Non-pigmented ciliary epithelial cell (primary cell): ENCODE measurements at regions not wholly inside any gene's neighbourhood (a gene's known extent, or its start where the extent isn't known, plus 50 kb on each side); places are given as distances from the start of the nearest gene placed in this dataset.

ENCODE experiments used
- DNase-seq: peaks from one replicate; pipeline ENCODE4 v3.0.0-alpha.2; 2010; ENCODE audit warnings: low read depth

- no peak for DNase-seq
Observed at GRCh38 chr4:149928507-149928906, 112.9 kb upstream of the IQCM start.

DNA sequence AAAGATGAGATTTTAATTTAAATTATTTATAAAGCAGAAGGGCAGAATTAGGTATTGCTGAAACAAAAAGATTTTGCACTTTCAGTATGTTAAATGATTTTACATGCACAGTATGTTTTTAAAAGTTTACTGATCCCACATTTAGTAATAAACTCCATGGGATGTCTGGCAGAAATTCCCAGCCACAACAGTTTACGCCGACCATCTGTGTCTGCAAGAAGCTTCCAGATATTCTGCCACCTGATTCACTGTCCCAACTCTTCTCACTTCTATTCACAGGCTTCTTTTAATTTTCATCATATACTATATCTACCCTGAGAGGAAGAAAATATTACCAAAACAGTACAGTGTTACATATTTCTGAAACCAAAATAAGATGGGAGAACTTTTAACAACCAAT lies 115.8 kb upstream of the IQCM start:
- DNase-seq, result no peak

DNA sequence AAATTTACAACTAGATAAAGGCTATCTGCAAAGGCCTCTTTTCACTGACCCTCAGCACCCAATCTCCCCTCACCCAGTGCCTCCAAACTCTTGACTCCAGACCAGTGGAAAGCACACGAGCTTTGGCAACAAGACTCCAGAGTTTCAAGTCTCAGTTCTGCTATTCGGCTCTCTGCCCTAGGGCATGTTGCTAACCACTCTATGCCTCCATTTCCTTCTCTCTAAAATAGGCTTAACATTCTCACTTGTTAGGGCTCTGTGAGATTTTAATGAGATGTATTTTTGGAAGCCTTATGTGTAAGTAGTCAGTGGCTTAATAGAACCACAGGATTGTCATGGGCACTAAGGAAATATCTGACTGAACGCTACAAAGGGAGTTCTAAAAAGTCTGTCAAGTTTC lies 116.5 kb upstream of the IQCM start:
- no peak for DNase-seq

DNA sequence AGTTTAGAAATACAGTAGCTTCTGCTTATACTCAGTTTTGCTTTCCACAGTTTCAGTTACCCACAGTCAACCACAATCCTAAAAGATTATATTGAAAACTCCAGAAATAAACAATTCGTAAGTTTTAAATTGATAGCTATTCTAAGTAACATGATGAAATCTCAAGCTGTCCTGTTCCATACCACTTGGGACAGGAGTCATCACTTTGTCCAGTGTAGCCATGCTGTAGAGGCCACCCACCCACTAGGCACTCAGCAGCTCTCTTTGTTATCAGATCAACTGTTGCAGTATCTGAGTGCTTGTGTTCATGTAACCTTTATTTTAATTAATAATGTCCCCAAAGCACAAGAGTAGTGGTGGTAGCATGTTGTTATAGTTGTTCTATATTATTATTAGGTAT lies 117.5 kb upstream of the IQCM start:
- DNase-seq, result no peak

GRCh38 chr4:149933883-149934282 lies 118.2 kb upstream of the IQCM start:
- DNase-seq, result no peak

DNA sequence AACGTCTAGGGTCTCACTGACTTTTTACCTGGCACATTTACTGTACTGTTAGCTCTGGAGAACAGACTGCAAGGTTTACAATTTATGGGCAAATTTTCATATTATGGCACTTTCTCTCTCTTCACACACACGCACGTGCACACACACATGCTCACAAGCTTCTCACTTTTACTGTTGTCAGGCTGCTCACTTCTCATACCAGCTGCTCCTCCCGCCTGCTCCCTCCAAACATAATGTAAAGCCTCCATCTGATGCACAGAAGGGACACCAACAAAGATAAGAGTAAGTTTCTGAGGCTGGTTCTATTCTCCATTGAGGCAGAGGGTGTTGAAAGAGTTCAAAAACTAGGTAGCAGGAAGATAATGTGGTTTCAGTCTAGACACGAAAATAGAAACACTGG lies 128.9 kb upstream of the DCLK2 start:
- DNase-seq, result no peak

DNA sequence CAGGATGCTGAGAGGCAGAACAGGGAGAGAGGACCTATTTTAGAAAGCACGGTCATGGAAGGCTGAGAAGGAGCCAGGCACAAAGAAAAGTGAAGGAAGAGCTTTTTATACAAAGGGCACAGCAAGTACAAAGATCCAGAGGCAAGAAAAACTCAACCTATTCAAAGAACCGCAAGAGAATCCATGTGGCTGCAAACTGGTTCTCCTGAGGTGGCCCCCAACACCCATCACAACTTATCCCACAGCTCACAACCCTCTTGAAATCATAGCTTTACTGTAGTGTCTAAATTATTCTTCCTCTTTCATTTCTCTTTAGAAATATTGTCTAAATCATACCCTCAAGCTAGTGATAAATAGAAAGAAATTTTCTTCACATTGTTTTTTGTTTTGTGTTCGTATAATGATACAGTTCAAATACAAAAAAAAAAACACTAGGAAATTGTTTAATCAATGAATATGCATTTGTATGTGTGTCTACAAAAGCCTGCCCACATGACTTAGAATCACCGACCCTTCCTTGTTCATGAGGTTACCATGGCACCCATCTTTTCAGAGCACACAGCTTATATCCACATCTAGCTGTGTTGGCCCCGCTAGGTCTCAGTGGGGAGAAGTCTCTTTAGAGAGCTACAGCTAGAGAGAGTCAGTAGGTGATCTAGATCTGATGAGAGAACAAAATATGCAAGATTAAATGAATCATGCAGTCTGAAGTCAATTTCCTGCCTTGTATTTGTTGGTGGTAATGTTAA lies 126.9 kb upstream of the DCLK2 start:
- DNase-seq, result no peak

GRCh38 chr4:149952101-149952500 lies 126.1 kb upstream of the DCLK2 start:
- DNase-seq, result no peak

GRCh38 chr4:149952716-149953115 lies 125.5 kb upstream of the DCLK2 start:
- no peak for DNase-seq

GRCh38 chr4:149955780-149956390 lies 122.4 kb upstream of the DCLK2 start:
- DNase-seq, result no peak

- DNase-seq, result no peak
Observed at GRCh38 chr4:149956678-149957077, 121.6 kb upstream of the DCLK2 start.

DNA sequence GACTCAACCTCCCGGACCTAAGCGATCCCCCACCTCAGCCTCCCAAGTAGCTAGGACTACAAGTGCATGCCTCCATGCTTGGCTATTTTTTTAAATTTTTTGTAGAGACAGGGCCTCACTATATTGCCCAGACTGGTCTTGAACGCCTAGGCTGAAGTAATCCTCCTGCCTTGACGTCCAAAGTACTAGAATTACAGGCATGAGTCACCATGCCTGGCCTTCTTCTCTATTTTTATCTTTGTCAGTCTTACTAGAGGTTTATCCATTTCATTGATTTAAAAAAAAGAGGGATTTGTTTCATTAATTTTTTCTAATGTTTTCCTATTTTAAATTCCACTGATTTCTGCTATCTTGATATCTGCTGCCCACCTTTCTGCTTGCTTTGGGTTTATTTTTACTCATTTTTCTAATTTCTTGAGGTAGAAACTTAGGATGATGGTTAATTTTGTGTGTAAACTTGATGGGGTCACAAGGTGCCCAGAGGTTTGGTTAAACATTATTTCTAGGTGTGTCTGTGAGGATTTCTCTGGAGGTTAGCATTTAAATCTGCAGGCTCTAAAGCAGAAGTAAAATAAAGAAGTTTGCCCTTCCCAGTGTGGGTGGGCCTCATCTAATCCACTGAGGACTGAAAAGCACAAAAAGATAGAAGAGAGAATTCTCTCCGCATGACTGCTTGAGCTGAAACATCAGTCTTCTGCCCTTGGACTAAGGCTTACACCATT lies 116.2 kb upstream of the DCLK2 start:
- DNase-seq, result peak; percentile 34

DNA sequence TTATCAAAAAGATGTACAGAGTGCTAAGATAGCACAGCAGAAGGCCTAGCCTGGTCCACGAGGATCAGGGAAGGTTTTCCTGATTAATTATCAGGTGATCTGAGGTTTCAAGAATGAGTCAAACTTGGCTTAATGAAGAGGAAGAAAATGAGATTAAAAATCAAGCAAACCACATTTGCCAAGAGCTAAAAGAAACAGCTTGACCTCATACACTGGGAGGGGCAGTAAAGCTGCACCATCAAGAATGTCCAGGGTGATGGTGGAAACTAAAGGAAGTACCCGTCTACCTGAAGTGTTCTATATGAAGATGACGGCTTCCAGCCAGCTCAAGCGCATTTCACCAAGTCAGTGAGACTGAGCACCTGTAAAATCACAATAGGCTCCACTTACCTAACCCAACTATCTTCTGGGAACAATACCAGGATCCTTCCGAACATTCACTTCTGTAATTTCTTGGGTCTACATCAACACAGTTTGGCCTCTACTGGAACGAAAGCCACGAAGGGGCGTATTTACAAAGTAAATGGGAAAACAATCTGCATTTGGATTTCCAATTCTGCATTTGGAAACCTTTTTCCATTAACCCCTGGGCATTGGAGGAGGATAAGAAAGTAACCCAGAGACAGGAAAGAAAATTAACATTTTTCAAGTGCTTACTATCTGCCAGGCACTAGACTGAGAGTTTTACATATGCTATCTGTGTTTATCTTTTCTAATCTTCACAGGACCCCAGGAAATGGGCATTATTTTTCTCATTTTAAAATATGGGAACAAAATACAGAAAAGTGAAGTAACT lies 114.0 kb upstream of the DCLK2 start:
- DNase-seq, result no peak

- DNase-seq, result no peak
Observed at GRCh38 chr4:149965206-149965605, 113.0 kb upstream of the DCLK2 start.

DNA sequence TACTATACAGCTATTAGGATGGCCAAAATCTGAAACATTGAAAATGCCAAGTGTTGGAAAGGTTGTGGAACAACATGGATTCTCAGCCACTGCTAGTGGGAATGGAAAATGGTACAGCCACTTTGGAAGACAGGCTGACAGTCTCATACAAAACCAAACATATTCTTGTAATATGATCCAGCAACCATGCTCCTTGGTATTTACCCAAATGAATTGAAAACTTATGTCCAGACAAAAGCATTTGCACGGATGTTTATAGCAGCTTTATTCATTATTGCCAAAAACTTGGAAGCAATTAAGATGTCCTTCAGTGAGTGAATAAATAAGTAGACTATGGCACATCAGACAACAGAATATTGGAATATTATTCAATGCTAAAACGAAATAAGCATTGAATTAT lies 105.8 kb upstream of the DCLK2 start:
- DNase-seq, result no peak

GRCh38 chr4:149973181-149973580 lies 105.1 kb upstream of the DCLK2 start:
- DNase-seq, result no peak

DNA sequence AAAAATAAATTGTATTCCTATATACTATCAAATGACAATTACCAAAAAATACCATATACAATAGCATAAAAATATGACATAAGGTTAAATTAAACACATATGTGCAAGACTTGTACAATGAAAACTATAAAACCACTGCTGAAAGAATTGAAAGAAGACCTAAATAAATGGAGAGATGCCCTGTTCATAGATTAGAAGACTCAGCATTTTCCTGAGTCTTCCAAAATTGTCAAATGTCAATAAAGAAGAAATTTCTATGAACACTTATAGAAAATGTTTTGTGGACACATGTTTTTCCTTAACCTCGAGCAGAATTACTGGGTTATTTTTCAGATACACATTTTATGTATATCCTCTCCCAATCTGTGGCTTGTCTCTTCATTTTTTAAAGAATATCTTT lies 103.1 kb upstream of the DCLK2 start:
- DNase-seq, result no peak

- DNase-seq, result no peak
Observed at GRCh38 chr4:149980121-149980682, 98.0 kb upstream of the DCLK2 start.

DNA sequence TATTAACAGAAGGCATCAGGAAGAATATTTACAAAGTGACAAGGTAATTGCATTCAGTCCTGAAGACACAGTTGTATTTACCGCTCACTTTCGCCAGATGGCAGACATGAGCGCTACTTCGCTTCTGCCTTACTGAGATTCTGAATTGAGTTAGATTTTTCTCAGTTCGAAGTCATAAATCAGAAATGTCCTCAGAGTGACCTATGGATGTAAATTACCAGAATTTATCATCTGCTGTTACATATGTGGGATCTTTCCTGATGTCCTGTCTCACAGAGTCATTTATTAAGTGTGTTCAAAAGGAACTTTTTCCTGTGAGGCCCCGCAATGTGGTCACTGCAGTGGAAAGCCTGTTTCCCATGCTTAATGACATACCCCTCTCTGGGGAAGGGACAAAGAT lies 97.3 kb upstream of the DCLK2 start:
- DNase-seq, result no peak

DNA sequence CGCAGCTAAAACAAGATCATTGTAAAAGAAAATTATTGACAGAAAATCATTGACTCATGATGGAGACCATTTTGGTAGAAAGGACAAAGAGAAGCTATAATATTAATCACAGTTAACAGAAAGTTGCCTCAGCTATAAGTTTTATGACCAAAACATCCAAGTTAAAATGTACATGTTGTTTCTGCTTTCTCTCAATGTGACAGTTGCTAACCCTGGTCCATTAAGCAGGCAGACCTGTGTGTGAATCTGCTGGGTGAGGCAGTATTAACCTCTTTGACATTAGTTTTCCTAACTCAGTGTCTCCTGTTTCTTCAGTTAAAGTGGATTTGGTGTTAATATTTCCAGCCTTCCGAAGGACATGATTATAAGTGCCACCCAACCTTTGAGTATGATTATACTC lies 94.8 kb upstream of the DCLK2 start:
- DNase-seq, result no peak

- no peak for DNase-seq
Observed at GRCh38 chr4:149983931-149984330, 94.3 kb upstream of the DCLK2 start.

DNA sequence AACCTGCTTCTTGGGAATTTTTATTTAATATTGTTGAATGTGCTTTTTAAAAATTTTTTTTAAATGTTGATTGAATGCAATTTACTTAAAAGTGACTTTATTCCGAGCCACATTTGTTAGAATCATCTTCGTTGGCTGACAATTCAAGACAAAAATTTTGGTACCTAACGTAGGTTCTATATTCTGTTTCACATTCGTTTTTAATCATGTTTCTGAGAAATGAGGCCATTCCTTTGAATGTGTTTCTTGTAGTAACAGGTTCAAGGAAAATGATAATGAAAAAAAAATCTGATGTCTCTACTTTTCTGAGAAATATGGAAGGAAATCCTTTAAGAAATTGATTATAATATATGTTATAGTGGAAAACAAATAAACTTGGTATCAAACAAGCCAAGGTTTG lies 92.3 kb upstream of the DCLK2 start:
- no peak for DNase-seq
